ENCODE measurements at regions not wholly inside any gene's neighbourhood (a gene's known extent, or its start where the extent isn't known, plus 50 kb on each side); places are given as distances from the start of the nearest gene placed in this dataset.

DNA sequence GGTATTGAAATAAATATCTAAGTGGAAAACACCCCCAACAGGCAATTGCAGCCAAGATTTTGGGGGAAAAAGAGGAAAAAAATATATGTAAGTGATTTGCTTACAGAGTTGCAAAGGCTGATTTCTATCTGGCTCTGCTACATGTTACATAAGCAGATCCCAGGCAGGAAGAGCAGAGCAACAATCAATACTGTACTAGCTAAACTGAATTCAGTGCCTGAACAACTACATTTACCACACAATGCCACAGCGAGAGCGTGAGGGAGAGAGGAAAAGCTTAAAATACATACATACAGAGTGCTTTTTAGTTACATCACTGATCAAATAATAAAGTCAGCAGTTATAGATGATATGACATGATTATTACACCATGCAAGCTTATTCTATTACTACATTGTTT lies 665.6 kb upstream of the ARGLU1 start:
- H3K4me3 ChIP-seq (ENCODE audit: low read depth, low read length) = no peak overlapping the region

DNA sequence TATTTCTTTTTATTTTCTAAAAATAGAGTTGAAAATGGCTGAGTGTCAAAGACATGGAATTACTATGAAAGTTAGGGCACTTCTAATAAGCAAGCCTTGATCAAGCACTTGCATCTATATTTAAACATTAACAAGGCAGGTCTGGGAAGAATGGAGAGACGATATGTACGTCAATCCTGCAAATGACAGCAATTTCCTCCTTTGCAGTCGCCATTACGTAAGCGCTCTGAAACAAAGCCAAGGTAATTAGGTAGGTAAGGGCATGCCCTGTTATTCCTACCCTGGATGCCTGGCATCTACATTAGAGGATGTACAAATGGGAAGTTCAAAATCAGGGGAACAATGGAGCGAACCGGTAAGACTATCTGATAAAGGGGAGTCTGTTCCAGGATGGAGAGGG lies 664.0 kb upstream of the ARGLU1 start:
- H3K4me3 ChIP-seq (ENCODE audit: low read depth, low read length) = no peak overlapping the region

DNA sequence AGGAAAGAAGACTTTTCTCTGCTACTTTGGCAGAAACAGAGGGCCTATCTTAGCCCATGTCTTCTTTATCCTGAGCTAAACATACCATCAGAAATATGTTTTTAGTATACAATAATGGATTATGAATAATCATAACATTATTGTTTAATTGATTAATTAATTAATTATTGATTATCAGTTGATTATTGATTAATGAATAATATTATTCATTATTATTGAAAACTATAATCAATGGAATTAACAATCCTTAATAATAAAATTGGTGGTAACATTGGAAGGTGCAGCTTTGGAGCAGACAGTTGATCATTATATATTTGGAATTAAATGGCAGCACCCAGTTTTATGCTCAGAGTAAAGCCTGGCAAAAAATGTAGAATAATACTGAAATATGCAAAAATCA lies 655.9 kb upstream of the ARGLU1 start:
- no peak overlapping the region for H3K4me3 ChIP-seq (ENCODE audit: low read depth, low read length)

DNA sequence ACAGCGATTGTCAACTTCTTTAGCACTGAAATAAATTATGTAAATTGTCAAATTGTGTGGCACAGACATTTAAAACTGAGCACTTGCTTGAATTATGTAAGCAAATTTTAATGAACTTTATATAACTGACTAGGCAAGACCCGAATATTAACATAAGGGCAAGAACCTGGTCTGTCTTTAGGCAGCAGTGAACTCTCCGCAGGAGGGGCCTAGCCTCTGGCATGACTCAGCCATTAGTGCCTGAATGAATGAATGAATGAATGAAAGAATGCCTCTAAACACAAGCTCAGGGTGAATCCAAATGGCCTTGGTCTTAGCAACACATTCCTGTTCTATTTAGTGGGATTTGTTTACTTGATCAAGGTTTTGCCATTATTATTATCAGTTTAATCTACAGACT lies 654.7 kb upstream of the ARGLU1 start:
- H3K4me3 ChIP-seq (ENCODE audit: low read depth, low read length) = no peak overlapping the region

DNA sequence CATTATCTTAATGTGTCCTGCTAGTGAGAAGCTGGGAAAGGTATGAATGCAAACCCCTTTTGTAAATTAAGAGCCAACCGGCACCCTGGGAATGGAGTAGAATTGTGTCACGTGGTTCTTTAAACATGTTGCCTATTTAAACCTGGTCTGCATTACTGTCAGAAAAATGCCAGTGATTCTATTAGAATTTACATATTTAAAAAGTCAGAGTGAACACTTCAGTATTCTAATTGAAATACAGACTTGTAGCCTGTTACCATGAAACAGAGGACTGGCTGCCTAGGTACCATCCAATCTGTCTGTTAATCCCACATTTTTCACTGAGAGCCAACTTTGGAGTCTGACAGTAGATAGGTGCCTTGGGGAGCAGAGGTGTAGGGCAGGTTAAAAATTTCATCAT lies 652.3 kb upstream of the ARGLU1 start:
- no peak overlapping the region for H3K4me3 ChIP-seq (ENCODE audit: low read depth, low read length)

DNA sequence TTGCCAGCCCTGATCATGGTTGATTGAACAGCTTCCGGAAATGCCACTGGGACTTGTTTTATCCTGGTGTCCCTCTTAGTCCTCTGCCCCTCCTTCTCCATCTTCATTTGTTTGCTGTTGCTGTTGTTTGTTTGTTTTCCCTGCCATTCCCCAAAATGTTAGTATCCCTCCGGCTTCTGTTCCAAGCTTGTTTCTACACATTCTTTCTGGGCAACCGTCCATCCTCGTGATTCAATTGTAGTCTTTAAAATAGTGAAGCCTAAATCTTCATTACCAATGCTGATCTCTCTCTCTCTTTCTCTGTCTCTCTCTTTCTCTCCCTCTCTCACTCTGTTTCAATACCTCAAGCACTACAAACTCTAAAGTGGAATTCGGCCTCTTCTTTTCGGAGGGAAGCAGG lies 649.3 kb upstream of the ARGLU1 start:
- H3K4me3 ChIP-seq (ENCODE audit: low read depth, low read length) = no peak overlapping the region

DNA sequence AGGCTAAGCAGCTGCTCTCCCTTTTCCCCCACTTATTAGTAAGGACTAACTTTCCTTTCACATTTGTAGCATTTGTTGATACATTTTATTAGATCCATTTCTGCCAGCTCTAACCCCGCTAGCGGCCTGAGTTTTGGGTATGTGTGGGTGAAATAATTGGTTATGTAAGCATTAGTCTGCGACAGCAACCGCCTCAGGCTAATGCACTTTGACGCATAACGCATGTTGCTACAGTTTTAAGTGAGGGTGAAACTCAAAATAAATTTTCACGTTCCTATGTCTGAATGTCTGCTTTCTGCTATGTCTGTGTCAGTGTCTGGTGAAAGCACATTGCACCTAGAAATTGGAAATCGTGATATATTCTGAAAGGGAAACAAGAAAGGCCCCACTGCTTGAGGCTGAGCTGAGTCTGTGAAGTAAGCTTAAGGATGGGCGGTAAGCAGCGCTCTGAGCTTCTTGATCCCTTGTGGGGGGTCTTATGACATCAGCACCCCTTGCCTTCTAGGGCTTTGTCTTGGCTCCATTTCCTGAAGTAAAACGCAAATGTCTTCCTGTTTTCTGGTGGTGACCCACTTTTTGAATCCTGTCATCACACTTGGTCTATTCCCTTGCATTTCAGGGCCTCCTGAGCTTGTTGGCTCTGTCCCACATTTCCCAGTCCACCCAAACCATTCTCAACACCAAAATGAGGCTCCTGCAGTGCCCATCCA lies 648.3 kb upstream of the ARGLU1 start:
- H3K4me3 ChIP-seq (ENCODE audit: low read depth, low read length) = no peak overlapping the region

DNA sequence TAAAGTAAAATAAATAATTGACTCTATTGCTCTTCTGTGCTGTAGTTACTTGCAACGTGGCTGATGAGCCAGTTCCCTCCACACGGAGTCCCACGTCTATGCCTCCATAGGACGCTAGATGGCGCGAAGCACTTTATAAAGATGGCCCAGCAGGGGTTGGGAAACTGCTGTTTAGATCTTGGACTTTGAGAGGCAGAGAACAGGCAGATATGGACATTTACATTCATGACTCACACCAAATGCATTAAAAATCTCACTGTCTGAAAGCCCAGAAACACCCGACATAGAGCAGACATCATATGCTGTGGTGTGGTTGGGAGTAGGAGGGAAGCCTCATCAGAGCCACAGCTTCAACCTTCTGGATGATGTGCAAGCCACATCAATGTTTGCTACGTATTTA lies 643.1 kb upstream of the ARGLU1 start:
- H3K4me3 ChIP-seq (ENCODE audit: low read depth, low read length) = no peak overlapping the region

DNA sequence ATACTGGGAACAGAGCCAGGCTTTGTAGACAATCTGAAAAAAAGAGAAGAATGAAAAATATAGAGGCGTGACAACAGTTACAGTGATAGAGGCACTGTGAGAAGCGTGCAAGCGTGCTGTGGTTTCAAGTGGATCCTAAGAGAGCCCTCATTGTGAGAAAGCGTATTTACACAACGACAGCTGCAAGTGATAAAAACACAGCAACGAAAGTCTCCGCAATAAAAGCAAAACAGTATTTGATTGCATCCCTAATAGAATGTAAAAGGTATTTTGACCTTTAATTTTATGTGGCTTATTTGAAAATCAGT lies 642.7 kb upstream of the ARGLU1 start:
- no peak overlapping the region for H3K4me3 ChIP-seq (ENCODE audit: low read depth, low read length)

DNA sequence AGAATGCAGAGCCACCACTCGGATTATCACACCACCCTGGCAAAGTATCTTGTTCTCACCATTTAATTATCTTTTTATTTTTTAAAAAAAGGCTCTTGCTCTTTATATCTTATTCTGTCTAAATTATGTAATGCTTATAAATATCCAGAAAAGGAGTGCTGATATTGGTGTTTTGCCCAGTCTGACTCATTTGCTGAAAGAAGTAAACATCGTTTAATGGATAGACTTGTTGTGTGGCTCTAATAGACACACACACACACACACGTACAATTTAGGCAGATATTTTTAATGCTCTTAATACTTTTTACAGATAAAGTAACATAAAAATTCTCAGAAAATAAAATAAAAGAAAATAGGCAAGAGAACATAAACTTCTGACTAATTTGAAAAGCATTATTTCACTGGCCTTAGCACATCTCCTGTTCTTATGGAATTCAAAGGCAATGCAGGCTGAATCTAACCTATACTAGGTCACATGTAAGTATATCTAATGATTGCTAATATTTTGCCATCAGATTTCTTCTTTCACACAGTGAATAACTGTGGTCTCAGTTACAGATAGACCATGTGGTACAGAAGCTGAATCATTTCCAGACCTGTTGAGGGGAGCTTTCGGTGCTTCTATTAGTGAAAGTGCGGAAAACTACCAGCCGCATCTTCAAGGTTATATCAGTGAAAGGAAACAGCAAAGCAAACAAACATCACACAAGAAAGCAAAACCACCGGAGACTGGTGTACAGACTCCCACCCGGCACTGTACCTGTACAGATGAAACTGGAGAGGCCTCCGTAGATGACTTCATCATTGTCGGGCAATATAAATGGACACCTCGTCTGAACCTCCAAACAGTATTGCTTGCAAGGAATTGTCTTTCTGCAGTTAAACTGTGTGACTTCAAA lies 642.1 kb upstream of the ARGLU1 start:
- H3K4me3 ChIP-seq (ENCODE audit: low read depth, low read length) = no peak overlapping the region

DNA sequence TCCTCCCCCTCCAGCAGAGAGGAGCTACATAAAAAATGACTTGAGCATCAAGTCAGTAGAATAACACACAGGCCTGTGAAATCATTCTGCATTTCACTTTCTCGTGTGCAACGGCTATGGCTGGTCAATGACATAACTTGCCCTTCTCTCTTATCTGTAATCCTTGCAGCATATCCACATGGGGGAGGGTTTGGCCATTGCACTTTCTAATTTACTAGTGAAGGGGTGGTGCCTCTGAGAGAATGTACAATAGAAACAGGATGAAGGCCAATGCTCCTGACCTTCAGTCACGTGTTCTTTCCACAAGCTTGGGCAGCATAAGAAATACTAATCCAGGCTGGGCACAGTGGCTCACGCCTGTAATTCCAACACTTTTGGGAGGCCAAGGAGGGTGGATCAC lies 641.0 kb upstream of the ARGLU1 start:
- H3K4me3 ChIP-seq (ENCODE audit: low read depth, low read length) = no peak overlapping the region

DNA sequence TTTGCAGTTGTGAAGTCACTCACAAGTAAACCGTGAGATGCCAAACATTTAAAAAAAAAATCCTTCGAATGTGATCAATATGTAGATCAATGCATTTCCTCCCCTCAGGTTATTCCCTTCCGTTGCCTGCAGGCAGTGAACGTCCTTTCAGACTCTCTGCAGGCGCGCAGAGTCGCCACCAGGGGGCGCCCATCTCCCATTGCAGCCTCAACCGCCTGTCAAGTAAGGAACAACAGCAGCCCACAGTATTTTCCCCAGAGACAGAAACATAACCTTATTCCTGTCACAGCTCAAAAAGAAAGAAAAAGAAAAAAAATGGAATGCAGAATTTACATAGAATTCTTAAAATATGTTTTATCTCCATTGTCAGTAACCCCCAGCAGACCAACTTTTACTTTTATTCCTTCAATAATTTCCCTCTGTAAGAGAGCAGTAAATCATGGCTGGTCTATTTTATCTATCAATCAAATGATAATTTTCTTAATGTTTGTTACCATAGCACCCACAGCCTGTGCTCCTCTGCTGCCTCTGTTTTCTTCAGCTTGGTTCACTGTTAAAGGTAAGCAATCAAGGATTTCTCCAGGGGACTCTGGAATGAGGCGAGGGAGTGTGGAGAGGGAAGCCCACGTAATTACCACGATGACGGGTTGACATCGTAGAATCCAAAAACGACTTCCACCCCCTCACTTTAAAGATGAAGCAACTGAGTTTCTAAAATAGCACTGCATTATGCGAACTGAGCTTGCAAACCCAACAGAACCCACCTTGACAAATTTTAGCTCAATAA lies 637.6 kb upstream of the ARGLU1 start:
- no peak overlapping the region for H3K4me3 ChIP-seq (ENCODE audit: low read depth, low read length)

DNA sequence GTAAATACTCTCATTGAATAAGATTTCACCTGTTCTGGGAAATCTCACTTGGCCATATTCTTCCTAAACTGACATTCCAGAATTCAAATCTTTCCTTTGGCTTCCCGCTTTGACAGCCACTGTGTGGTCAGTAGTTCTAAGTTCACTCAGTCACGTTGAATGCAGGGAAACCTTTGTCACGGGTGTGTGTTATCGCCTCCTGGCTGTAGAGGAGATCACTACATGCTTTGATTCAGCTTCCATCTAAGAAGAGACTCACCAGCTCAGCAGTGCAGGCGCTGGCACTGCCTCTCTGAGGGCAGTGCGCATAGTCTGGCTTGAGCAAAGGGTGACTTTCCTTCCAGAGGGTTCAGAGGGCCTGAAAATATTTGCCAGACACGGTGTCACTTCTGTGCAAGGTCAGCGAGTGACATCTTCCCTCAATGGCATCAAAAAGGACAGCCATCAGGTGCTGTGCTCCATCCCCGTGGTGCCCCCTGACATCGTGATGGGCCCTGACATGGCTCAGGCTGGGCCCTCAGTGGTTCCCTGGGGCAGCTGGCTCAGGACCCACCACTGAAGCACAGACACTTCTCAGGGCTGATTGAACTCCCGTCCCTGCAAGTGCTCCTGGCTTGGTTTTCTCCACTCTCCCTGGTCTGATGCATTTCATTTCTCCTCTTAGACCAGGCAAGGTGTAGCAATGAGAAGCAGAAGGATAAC lies 635.4 kb upstream of the ARGLU1 start:
- H3K4me3 ChIP-seq (ENCODE audit: low read depth, low read length) = no peak overlapping the region

DNA sequence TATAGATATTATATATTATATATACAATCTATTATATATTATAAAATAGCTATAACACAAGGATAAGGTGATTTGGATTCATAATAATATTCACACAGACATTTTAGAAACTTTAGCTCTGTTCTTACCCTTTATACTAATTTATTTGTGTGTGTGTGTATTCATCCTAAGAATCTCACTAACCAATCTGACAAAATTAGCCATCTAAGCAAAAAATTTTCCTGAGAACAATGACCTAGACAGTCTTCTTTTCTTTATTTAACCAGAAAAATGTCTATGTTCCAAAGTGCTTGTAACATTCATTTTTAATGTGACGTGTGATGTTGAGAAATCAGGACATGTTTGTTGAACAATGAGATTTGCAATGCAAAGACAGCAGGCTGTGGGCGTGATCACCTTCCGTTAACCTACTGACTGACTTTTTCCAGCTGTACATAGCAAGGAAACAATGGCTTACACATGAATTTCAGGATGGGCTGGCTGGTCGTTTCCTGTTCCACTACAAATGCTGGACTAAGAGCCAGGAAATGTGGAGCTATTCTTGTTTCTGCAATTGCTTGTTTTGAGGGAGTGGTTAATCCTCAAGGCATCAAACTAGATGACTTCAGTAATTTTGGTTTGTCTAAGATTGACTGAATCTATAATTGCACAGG lies 634.6 kb upstream of the ARGLU1 start:
- no peak overlapping the region for H3K4me3 ChIP-seq (ENCODE audit: low read depth, low read length)

DNA sequence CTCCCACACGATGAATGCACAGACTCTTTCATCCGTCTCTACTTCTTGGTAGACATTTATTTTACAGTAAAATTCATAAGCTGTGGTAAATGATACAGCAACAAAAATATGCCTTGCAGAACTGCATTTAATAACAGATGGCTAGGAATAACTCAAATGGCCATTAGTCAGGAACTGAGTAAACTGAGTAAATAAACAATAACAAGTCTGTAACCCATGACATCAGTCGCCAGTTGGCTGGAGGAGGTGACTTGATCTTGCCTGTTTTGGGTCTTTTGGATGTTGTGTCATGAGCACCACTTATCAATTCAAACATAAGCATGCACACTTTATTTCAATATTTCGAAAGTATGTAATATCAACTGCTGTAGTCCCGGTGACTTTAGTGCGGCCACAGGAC lies 632.6 kb upstream of the ARGLU1 start:
- H3K4me3 ChIP-seq (ENCODE audit: low read depth, low read length) = no peak overlapping the region

DNA sequence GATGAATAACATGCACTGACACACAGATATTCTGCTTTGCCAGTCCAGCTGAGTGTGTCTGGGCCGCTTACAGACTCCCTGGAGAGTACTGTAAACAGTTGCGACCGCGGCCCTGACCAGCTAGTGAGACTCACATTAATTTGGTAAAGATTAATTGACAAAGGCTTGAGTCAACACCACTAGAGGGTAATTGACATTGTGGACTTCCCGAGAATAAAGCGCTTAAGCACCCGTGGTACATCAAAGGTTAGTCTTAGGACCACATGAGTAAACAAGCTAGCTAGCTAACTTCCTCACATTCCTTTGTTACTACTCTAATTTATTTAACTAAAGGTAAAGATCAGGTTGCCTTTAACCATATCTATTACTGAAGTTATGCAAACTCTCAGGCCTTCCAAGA lies 624.4 kb upstream of the ARGLU1 start:
- no peak overlapping the region for H3K4me3 ChIP-seq (ENCODE audit: low read depth, low read length)

DNA sequence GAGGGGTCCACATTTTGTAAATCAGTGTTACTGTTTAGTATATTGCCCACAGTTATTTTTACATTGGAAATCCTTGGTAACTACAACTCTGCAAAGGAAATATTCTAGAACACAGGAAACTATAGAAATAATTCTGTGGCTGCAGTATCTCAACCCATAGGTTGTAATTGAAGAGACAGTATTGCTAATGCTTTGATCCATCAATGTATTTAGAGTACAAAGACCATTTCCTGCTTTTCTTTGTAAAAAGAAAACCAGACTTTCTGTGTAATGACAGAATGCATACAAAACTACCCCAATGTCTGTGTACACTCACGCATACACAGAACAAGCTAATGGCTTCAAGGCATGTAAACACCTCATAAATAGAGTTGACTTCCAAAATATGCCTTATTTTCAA lies 622.1 kb upstream of the ARGLU1 start:
- no peak overlapping the region for H3K4me3 ChIP-seq (ENCODE audit: low read depth, low read length)

DNA sequence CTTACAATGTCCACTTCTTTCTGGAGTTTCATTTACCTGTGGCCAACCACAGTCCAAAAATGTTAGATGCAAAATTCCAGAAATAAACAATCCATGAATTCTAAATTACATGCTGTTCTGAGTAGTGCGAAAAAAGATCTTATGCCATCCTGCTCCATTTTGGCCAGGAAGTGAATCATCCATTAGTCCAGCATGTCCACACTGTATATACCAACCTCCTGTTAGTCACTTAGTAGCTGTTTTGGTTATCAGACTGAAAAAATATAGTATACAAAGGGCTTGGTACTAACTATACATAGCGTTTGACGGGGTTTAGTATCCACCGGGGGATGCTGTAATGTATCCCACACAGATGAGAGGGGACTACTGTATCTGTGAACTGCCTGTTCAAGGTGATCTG lies 618.0 kb upstream of the ARGLU1 start:
- no peak overlapping the region for H3K4me3 ChIP-seq (ENCODE audit: low read depth, low read length)

DNA sequence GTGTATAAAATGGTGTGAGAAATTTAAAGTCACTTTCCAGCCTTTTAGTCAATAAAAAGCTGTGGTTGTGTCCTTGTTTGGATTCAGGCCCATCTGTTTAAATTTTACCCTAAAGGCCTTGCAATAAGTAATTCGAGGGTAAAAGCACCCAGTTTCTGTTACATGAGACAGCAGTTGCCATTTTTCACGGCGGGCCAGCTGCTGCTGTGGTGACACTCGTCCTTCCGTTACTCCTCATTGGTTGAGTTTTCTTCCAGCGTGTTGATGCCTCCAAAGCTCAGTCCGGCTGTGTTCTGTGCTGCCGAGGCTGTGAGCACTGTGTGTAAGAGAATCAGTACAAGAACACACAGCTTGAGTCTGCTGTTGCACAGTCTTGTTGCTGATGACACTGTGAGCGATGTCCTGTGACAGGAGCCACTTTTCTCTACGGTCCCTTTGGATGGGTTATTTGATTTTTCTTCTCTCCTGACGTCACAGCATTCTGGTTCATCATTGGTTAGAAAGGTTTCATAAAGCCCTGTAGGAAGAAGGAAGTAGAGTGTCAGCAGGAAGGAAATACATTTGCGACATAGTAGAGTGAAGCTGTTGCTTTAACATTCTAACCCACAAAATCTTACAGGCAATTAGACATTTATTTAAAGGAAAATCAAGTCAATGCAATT lies 602.5 kb upstream of the ARGLU1 start:
- no peak overlapping the region for H3K4me3 ChIP-seq (ENCODE audit: low read depth, low read length)

DNA sequence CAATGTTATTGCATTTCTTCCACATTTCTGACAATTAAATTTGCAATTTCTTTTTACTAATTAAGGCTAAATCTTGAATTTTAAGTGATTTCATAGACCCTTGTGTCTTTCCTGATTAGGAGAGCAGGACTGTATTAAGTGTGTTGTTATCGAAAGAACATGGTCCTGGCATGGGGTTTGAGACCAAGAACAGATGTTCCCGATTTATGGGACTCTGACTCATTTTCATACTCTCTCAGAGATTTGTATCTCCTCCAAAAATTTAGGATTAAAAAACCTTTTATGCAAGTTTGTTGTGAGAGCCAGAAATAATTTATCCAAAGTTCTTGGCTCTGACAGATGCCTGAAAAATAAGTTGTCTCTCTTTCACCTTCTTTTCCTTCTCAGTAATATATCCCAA lies 589.3 kb upstream of the ARGLU1 start:
- no peak overlapping the region for H3K4me3 ChIP-seq (ENCODE audit: low read depth, low read length)

All from iPS-11a (cell line).